DND-41 (cell line): ENCODE measurements at regions not wholly inside any gene's neighbourhood (a gene's known extent, or its start where the extent isn't known, plus 50 kb on each side); places are given as distances from the start of the nearest gene placed in this dataset.

Source experiments
- EZH2 ChIP-seq: IDR thresholded peaks from 3 replicates; pipeline ENCODE4 v1.6.1; 2012; ENCODE audit warnings: borderline replicate concordance, low read depth, mild to moderate bottlenecking, moderate library complexity, low read length, inconsistent platforms; ENCODE audit not compliant: severe bottlenecking
- TF ChIP-seq, protein P1 (sequence below): IDR thresholded peaks from 2 replicates; pipeline ENCODE4 v1.5.1; 2012; ENCODE audit warnings: borderline replicate concordance, low read length, moderate library complexity, mild to moderate bottlenecking; ENCODE audit not compliant: poor library complexity, severe bottlenecking; ENCODE audit errors: extremely low read depth

DNA sequence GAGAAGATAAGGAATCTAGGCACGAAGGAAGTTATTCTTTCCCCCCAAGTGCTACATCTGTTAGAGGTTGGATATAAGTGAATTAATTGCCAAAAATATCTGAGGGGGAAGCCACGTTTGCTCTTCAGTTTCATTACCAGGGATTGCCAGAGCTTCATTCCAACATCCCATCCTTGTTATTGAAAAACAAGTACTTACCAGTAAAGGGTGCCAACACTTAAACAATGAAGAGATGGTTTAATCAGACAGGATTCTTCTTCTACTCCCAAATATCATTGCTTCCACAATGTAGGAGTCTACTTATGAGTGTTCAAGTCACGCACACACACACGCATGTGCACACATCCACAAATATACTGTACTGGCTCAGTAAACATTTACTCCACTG is 312.4 kb downstream of the RPAP3 start:
- TF ChIP-seq, protein P1, sequence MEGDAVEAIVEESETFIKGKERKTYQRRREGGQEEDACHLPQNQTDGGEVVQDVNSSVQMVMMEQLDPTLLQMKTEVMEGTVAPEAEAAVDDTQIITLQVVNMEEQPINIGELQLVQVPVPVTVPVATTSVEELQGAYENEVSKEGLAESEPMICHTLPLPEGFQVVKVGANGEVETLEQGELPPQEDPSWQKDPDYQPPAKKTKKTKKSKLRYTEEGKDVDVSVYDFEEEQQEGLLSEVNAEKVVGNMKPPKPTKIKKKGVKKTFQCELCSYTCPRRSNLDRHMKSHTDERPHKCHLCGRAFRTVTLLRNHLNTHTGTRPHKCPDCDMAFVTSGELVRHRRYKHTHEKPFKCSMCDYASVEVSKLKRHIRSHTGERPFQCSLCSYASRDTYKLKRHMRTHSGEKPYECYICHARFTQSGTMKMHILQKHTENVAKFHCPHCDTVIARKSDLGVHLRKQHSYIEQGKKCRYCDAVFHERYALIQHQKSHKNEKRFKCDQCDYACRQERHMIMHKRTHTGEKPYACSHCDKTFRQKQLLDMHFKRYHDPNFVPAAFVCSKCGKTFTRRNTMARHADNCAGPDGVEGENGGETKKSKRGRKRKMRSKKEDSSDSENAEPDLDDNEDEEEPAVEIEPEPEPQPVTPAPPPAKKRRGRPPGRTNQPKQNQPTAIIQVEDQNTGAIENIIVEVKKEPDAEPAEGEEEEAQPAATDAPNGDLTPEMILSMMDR, result no peak
- TF ChIP-seq EZH2, result no peak
